ENCODE measurements at regions not wholly inside any gene's neighbourhood (a gene's known extent, or its start where the extent isn't known, plus 50 kb on each side); places are given as distances from the start of the nearest gene placed in this dataset.

- TF ChIP-seq CTCF (IDR thresholded peaks at IDR 0.05): no peak
- TF ChIP-seq POLR2A (IDR thresholded peaks at IDR 0.05): no peak
Measured at GRCh38 chr2:120821446-120822160, 85.9 kb downstream of the GLI2 start.
